CD4-positive, alpha-beta T cell treated with Interleukin-21 for 1 hour (primary cell): ENCODE measurements at regions not wholly inside any gene's neighbourhood (a gene's known extent, or its start where the extent isn't known, plus 50 kb on each side); places are given as distances from the start of the nearest gene placed in this dataset.
"Not testable (repeated sequence)": the region's sequence is repeated elsewhere in the genome, so short reads cannot be mapped to it uniquely, and the experiment has no call there.

Source experiments
- DNase-seq: peaks from one replicate; pipeline ENCODE4 v3.0.0-alpha.2; 2020

GRCh38 chr16:52386694-52387093 is 160.2 kb downstream of the TOX3 start:
- DNase-seq: no peak

GRCh38 chr16:52384378-52384777 is 162.6 kb downstream of the TOX3 start:
- DNase-seq: no peak

- no peak for DNase-seq
These were observed 163.2 kb downstream of the TOX3 start for GRCh38 chr16:52383640-52384292.

GRCh38 chr16:52383119-52383518 is 163.8 kb downstream of the TOX3 start:
- no peak for DNase-seq

- no peak for DNase-seq
These were observed 167.4 kb downstream of the TOX3 start for GRCh38 chr16:52379551-52379950.

- DNase-seq: no peak
These were observed 170.2 kb downstream of the TOX3 start for GRCh38 chr16:52376676-52377280.

- DNase-seq: no peak
These were observed 174.6 kb downstream of the TOX3 start for GRCh38 chr16:52372313-52372712.

- no peak for DNase-seq
These were observed 178.1 kb downstream of the TOX3 start for GRCh38 chr16:52368859-52369258.

GRCh38 chr16:52367821-52368220 is 179.1 kb downstream of the TOX3 start:
- DNase-seq: no peak

GRCh38 chr16:52366983-52367382 is 180.0 kb downstream of the TOX3 start:
- DNase-seq: no peak

GRCh38 chr16:52364500-52364899 is 182.4 kb downstream of the TOX3 start:
- DNase-seq: no peak

GRCh38 chr16:52363082-52363481 is 183.9 kb downstream of the TOX3 start:
- no peak for DNase-seq

GRCh38 chr16:52357711-52358110 is 189.2 kb downstream of the TOX3 start:
- DNase-seq: no peak

- DNase-seq: no peak
These were observed 193.7 kb downstream of the TOX3 start for GRCh38 chr16:52353249-52353648.

- DNase-seq: no peak
These were observed 195.5 kb downstream of the TOX3 start for GRCh38 chr16:52351451-52351850.

GRCh38 chr16:52350031-52350642 is 196.8 kb downstream of the TOX3 start:
- no peak for DNase-seq

- no peak for DNase-seq
These were observed 200.2 kb downstream of the TOX3 start for GRCh38 chr16:52346709-52347108.

- DNase-seq: not testable (repeated sequence)
These were observed 213.3 kb downstream of the TOX3 start for GRCh38 chr16:52333673-52334072.

- no peak for DNase-seq
These were observed 226.0 kb downstream of the TOX3 start for GRCh38 chr16:52320930-52321439.

GRCh38 chr16:52318302-52319009 is 228.5 kb downstream of the TOX3 start:
- DNase-seq: no peak

GRCh38 chr16:52316241-52316640 is 230.7 kb downstream of the TOX3 start:
- no peak for DNase-seq

- no peak for DNase-seq
These were observed 234.2 kb downstream of the TOX3 start for GRCh38 chr16:52312716-52313115.
